Gastrocnemius medialis (tissue), 4 donors: ENCODE measurements at regions not wholly inside any gene's neighbourhood (a gene's known extent, or its start where the extent isn't known, plus 50 kb on each side); places are given as distances from the start of the nearest gene placed in this dataset.
A peak's percentile ranks its signal among the peaks of the same experiment; 100 is the strongest.

Source experiments
- ATAC-seq, 2 donors: fragments of 150-250 bp; one replicate each; pipeline ENCODE4 v1.9.1; 2016
- DNase-seq, 2 donors: peaks; one replicate each; pipeline ENCODE4 v3.0.0-alpha.2; 2019
- H3K27ac ChIP-seq, 4 donors: fragments of 200-600 bp; sonication (generic); 1 replicate in 1 of 4; 2 replicates in 3 of 4; pipeline ENCODE4 v1.5.1; 2016 to 2018; ENCODE audit warnings: mild to moderate bottlenecking in 2 of 4, moderate library complexity in 1 of 4
- H3K27me3 ChIP-seq, 3 donors: fragments of 200-600 bp; sonication (generic) in 2 of 3; 1 replicate in 1 of 3; 2 replicates in 2 of 3; pipeline versions ENCODE4 v1.5.1 to v1.6.0; 2016 to 2019; ENCODE audit warnings: mild to moderate bottlenecking in 1 of 3, moderate library complexity in 1 of 3
- H3K36me3 ChIP-seq, 2 donors: fragments of 200-600 bp; sonication (generic) in 1 of 2; one replicate each; pipeline ENCODE4 v1.5.1; 2017 to 2018
- H3K4me1 ChIP-seq, 2 donors: fragments of 200-600 bp; sonication (generic) in 1 of 2; one replicate each; pipeline ENCODE4 v1.5.1; 2016 to 2017; ENCODE audit warnings: mild to moderate bottlenecking in 2 of 2
- H3K4me3 ChIP-seq, 4 donors: fragments of 200-600 bp; sonication (generic) in 3 of 4; 1 replicate in 1 of 4; 2 replicates in 3 of 4; pipeline ENCODE4 v1.5.1; 2016 to 2019; ENCODE audit warnings: mild to moderate bottlenecking in 2 of 4
- H3K9me3 ChIP-seq, 3 donors: fragments of 200-600 bp; sonication (generic) in 2 of 3; 1 replicate in 1 of 3; 2 replicates in 2 of 3; pipeline ENCODE4 v1.5.1; 2016 to 2019
- POLR2A ChIP-seq, 2 donors: fragments of 450-650 bp; IDR thresholded peaks; one replicate each; pipeline ENCODE4 v1.6.1; 2017; ENCODE audit warnings: antibody characterized with exemption in 2 of 2, mild to moderate bottlenecking in 2 of 2, moderate library complexity in 2 of 2
- in situ Hi-C, 4 donors: fragments of 200-750 bp; cut with MboI; loops; one replicate each; pipeline versions ENCODE4 v1.15.0 to v1.8.0; 2017; ENCODE audit warnings: low sequenced_read_pairs in 4 of 4
- intact Hi-C: fragments of 100-400 bp; cut with DNase I; formaldehyde crosslinking; loops from one replicate; pipeline ENCODE4 v1.15.1; 2023; ENCODE audit warnings: low total_unique reads
- TF ChIP-seq, protein P1 (sequence below), 5 experiments: fragments of 450-650 bp in 3 of 5; fragments of 200-600 bp in 2 of 5; sonication (generic) in 2 of 5; IDR thresholded peaks in 4 of 5; conservative IDR thresholded peaks in 1 of 5; 1 replicate in 4 of 5; 2 replicates in 1 of 5; pipeline ENCODE4 v1.5.1; 2016 to 2019; ENCODE audit warnings: antibody characterized with exemption in 5 of 5, mild to moderate bottlenecking in 3 of 5, moderate library complexity in 3 of 5

DNA sequence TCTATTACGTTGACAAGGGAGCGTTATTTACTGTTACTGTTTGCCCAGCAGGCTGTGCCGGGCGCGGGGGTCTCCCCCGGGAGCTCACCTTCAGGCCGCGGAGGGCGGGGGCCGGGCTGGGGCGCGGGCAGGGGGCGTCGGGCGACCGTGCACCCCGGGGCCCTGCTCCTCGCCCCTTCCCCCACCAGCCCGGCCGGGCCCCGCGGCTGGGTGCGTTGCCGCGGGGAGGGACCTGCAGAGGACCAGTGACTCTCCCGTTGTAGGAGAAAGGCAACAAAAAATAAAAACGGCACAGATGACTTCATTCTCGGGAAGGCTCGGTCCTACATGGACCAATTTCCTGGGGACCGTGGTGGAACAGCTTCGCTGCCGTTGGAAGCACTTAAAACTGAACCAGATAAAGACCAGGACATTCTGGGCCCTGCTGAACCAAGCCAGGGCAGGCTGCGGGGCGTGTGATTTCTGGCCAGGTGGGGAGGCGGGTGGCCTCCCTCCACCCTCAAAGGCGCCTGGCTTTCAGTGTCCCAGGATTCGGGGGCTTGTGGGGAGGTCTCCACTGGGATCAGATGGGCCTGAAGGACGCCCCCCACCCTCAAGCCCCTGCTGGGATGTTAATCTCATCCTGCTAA, 57.4 kb downstream of the IGLL1 start:
- no peaks in the 10 kb centered on the region for H3K36me3 ChIP-seq
- peaks cover 8 to 13% of the 10 kb centered on the region in 2 donors for H3K4me1 ChIP-seq
- no peaks in the 10 kb centered on the region for H3K27me3 ChIP-seq
- peak overlapping the region; percentile 2 to 84 (median 48) for H3K27ac ChIP-seq
- DNase-seq (no peak), ATAC-seq (no peak)
- intact Hi-C loops (loop anchor here (5.0 to 10.0 kb wide), 2 partner anchors 218 to 245 kb away; partner anchors contain the start of gene CHCHD10), in situ Hi-C loops (no loop called here)
- H3K4me3 ChIP-seq = peak overlapping the region in 2 of 4 donors; percentile 32 to 56
- no peak for TF ChIP-seq POLR2A (IDR thresholded peaks at IDR 0.05)
- TF ChIP-seq, protein P1, sequence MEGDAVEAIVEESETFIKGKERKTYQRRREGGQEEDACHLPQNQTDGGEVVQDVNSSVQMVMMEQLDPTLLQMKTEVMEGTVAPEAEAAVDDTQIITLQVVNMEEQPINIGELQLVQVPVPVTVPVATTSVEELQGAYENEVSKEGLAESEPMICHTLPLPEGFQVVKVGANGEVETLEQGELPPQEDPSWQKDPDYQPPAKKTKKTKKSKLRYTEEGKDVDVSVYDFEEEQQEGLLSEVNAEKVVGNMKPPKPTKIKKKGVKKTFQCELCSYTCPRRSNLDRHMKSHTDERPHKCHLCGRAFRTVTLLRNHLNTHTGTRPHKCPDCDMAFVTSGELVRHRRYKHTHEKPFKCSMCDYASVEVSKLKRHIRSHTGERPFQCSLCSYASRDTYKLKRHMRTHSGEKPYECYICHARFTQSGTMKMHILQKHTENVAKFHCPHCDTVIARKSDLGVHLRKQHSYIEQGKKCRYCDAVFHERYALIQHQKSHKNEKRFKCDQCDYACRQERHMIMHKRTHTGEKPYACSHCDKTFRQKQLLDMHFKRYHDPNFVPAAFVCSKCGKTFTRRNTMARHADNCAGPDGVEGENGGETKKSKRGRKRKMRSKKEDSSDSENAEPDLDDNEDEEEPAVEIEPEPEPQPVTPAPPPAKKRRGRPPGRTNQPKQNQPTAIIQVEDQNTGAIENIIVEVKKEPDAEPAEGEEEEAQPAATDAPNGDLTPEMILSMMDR (IDR thresholded peaks at IDR 0.05 in 4 of 5, conservative IDR thresholded peaks at IDR 0.05 in 1 of 5) = no peak
- H3K9me3 ChIP-seq = no peaks in the 10 kb centered on the region

DNA sequence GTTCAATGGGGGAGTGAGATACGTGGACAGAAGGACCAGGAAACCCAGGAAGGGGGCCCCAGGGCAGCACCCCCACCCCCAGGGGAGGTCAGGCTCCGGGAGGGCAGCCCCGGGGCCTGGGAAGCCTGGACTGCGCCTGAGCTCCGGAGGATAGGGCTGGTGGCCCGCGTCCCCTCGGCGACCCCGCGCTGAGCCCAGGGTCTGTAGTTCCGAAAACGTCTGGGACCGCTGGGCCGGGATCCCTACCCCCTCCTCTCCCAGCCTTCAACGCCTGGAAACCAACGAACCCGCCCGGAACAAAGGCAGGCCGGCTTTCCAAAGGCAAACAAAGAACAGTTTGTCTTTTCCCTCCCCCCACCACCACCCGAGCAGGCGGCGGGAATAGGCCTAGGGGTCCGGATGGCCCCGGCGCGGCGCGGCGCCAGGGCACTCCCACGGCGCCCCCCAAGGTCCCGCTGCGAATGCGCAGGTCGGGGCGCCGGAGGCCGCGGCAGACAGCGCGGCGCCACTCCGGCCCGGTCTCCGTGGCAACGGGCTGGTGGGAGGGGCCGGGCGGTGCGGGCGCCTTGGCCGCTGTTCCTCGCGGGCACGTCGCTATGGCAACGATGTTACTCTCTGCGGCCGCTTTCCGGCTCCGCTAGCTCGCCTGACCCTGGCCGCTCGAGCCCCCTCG, 58.5 kb downstream of the IGLL1 start:
- peak; percentile 81 to 88 for ATAC-seq
- intact Hi-C loops = loop anchor here (1.0 to 10.0 kb wide), 3 partner anchors 18 to 246 kb away; partner anchors contain the start of gene CHCHD10
- in situ Hi-C loops = no loop called here

DNA sequence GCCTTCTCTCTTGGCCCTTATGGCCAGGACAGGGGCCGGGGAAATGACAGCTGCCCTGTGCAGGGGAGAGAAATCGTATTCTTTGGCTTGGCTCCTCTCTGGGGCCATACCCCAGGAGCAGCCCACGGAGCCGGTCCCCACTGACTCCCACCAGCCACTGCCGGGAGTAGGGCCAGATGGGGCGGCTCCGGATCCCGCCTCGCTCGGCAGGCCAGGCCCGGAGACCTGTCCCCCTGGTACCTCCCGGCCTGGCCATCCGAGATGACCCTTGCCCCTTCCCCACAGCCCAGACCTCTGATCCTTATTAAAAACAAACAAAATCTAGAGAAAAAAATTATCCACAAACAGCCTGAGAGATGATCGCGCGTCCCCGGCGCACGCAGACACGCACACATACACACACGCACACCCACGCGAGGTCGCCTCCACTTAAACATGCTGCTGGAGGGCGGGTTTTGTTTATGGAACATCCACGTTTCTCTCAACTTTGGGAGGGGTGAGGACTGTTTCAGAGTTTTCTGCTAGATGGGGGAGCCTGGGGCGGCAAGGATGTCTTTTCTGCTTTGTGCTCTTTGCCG, 59.1 kb downstream of the IGLL1 start:
- Histone ChIP-seq H3K9me3 (no peaks in the 10 kb centered on the region), H3K4me1 (peaks cover 8 to 13% of the 10 kb centered on the region in 2 donors), H3K27ac (peak overlapping the region; percentile 66 to 84 (median 72)), H3K4me3 (peak overlapping the region; percentile 56 to 63 (median 58)), H3K27me3 (no peaks in the 10 kb centered on the region), H3K36me3 (no peaks in the 10 kb centered on the region)
- ATAC-seq (peak in 1 of 2 donors; percentile 3), DNase-seq (no peak)
- in situ Hi-C loops = no loop called here
- intact Hi-C loops = loop anchor here (1.0 to 10.0 kb wide), 3 partner anchors 18 to 246 kb away; partner anchors contain the start of gene CHCHD10
- TF ChIP-seq POLR2A (IDR thresholded peaks at IDR 0.05) = no peak
- TF ChIP-seq, protein P1 (IDR thresholded peaks at IDR 0.05 in 4 of 5, conservative IDR thresholded peaks at IDR 0.05 in 1 of 5) = no peak

More for the DNA sequence above, 58.5 kb downstream of the IGLL1 start:
- peak; percentile 17 to 35 for TF ChIP-seq POLR2A (IDR thresholded peaks at IDR 0.05)
- TF ChIP-seq, protein P1 (IDR thresholded peaks at IDR 0.05 in 4 of 5, conservative IDR thresholded peaks at IDR 0.05 in 1 of 5) = no peak
- peaks cover 8 to 13% of the 10 kb centered on the region in 2 donors for H3K4me1 ChIP-seq
- peak overlapping the region; percentile 56 to 63 (median 58) for H3K4me3 ChIP-seq
- no peaks in the 10 kb centered on the region for H3K9me3 ChIP-seq
- DNase-seq = peak; percentile 56 to 80
- no peaks in the 10 kb centered on the region for H3K27me3 ChIP-seq
- no peaks in the 10 kb centered on the region for H3K36me3 ChIP-seq
- H3K27ac ChIP-seq = peak overlapping the region; percentile 66 to 84 (median 72)

DNA sequence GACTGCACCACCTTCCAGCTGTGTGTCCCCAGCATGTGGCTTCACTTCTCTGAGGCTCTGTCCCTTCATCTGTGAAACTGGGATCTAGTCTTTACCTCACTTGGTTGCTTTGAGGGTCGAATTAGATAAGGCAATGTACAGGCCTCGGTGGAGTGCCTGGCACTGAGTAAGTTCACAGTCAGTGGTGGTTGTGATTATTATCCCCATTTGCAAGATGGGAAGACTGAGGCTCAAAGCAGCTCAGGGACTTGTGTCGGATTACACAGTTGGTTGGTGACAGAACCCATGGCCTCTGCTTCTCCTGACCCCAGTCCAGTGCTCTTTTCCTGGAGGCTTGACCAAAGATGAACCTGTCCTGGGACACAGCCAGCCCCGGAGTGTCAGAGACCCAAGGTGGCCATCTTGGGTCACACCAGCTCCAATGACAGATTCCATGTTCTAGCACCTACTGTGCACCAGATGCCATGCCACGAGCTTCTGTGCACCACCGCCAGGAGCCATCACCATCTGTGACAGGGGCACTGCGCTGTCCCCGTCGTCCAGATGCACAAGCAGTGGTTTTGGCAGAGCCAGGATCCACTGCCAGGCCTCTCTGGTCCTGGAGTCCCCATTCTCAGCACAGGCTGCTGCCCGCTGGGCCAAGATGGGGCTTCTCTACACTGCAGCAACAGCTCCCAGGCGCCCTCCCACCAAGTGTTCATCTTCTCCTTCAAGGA, 60.5 kb downstream of the IGLL1 start:
- H3K9me3 ChIP-seq = no peaks in the 10 kb centered on the region
- H3K4me3 ChIP-seq = no peak overlapping the region
- intact Hi-C loops (loop anchor here (5.0 to 10.0 kb wide), 2 partner anchors 215 to 248 kb away; partner anchors contain the start of gene CHCHD10), in situ Hi-C loops (no loop called here)
- H3K4me1 ChIP-seq = peaks cover 8 to 13% of the 10 kb centered on the region in 2 donors
- no peaks in the 10 kb centered on the region for H3K27me3 ChIP-seq
- H3K36me3 ChIP-seq = no peaks in the 10 kb centered on the region
- no peak for ATAC-seq
- DNase-seq = no peak
- TF ChIP-seq, protein P1 (IDR thresholded peaks at IDR 0.05 in 4 of 5, conservative IDR thresholded peaks at IDR 0.05 in 1 of 5) = no peak
- TF ChIP-seq POLR2A (IDR thresholded peaks at IDR 0.05) = no peak
- no peak overlapping the region for H3K27ac ChIP-seq
